NOMO-1 treated with DMSO at 0.1 percent for 48 hours (cell line): ENCODE measurements at regions not wholly inside any gene's neighbourhood (a gene's known extent, or its start where the extent isn't known, plus 50 kb on each side); places are given as distances from the start of the nearest gene placed in this dataset.
A peak's percentile ranks its signal among the peaks of the same experiment; 100 is the strongest.

Experiments used
- DNase-seq: peaks from one replicate; lab custom pipeline; 2025; ENCODE audit not compliant: unreplicated experiment; lab: John Stamatoyannopoulos, UW

DNA sequence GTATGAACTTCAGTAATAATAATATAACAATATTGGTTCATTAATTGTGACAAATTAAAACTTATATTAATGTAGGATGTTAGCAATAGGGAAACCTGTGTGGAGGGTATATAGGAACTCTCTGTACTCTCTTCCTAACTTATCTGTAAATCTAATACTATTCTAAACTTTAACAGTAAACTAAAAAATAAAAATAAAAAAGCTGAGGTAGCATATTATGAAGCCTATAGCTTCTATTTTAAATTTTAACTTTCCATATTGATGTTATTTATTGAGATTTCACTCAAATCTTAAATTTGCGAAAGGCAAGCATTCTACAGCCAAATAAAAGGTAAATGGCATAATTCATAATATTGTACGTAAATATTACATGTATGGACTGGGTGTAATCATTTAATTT, 326.4 kb downstream of the MEI4 start:
- no peak for DNase-seq

DNA sequence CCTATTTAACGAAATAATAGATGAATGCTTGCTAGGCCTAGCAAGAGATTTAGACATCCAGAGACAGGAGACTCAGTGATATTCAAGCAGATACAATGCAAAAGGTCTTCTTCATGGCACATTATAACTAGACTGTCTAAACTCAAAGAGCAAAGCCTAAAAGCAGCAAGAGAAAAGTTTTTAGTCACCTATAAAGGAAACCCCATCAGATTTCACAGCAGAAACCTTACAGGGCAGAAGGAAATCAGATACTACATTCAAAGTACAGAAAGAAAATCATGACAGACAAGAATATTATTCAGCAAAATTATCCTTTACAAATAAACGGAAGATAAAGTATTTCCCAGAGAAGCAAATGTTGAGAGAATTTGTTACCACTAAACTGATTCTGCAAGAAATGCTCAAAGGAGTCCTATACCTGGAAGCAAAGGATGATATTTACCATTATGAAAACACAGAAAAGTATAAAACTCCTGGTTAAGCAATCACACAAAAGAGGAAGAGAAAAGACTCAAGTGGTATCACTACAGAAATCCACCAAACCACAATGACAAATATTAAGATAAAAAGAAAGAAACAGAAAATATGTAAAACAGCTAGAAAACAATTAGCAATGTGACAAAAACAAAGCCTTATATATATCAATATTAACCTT, 333.7 kb downstream of the MEI4 start:
- peak; percentile 5 for DNase-seq

DNA sequence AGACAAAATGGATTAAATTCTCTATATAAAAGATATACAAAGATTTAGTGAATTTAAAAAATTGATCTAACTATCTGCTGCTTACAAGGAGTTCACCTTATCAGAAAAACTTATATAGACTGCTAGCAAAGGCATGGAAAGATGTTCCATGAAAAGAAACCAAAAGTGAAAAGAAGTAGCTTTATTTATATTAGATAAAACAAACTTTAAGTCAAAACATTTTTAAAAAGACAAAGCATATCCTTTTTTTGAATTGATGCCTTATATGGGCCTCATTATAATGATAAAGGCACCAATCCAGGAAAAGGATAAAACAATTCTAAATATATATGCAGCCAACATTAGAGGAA, 334.2 kb downstream of the MEI4 start:
- DNase-seq: no peak

DNA sequence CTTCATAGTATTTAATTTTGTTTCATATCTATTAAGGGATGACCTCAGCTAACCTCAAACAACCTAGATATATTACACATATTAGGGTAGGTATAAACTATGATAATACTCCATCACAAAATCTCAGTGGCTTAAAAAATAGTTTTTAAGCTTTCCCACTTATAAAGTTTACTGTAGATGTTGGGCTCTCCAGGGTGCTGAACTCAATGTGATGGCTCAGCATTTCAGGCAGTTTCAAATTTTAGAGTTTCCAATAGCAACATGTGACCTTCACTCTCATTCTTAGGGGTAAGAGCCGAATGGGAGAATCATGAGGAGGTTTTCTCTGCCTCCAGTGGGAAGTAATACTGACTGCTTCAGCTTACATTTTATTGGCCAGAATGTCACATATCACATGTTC, 357.3 kb downstream of the MEI4 start:
- DNase-seq: no peak

DNA sequence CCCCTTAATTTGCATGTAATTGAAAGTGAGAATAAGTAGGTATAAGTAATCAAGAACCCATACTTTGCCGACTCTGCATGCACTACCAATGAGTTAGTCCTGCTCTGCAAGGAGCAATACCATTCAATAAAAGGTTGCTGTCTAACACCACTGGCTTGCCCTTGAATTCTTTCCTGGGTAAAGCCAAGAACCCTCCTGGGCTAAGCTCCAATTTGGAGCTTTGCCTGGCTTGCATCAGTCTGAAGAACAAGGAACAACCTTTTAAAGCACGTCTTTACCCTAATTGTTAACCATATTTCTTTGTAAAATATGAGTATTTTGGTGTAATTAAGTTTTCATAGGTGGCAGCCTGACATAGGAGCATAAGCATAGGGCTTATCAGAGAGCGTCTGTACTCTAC, 367.7 kb downstream of the MEI4 start:
- DNase-seq: no peak

DNA sequence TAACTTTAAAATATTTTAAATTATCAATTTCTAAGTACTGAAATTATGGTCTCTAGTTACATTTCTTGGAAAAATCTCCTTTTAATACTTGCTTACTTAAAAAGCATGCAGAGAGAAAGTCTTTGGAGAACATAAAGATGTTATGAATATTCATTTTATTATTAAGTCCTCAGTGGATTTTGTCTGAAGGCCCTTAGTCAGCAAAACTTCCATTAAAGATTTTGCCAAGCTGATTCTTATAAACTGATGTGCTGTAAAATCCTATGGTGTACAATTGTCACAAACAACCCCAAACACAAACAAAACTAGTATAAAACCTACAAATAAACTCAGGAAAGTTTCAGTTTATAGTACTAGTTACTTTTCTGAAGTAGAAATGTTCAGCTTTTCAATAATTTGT, 372.7 kb downstream of the MEI4 start:
- no peak for DNase-seq

DNA sequence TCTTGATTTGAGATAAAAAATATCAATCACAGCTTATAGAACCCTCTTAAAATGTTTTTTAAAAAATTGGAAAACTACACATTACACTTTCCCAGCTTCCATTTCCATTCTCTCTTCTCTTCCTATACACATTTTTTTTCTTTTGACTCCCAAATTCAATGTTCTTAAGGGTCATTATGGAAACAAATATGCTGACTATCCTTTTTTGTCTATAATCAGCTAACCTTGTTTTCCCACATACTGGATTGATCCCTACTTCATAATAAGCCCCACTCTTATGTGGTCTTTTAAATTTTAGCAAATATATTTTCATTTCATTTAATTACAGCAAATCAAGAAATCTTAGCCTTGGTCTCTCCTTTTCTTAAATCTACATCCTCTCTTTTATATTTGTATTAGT, 378.4 kb downstream of the MEI4 start:
- no peak for DNase-seq

DNA sequence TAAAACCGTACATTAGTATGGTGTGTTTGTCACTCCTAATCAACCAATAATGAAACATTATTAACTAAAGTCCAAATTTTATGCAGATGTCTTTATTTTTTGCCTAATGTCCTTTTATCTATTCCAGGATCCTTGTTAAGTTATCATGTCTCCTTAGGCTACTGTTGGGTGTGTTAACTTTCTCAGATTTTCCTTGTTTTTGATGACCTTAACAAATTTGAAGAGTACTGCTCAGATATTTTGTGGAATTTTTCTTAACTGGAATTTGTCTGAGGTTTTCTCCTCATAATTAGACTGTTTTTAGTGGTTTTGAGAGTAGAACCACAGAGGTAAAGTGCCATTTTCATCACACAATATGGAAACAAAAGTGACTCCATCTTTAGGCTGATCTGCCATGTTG, 406.3 kb downstream of the MEI4 start:
- DNase-seq: no peak

DNA sequence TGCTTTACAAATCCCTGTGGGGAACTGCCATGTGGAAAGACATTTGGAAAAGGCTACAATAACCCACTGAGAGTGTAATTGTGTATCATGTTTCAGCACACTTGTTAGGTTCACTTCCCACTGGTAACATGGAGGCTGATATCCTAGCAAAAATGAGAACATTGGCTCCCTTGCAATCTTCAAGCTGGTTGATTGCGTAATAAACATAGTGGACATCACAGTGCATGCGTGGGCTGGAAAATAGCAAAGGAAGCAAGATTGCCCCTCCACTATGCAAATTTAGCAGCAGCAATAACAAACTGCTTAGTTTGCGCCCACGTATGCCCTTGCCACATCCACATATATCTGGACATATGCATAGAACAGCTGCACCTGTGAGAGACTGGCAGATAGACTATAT, 410.2 kb downstream of the MEI4 start:
- DNase-seq: no peak

DNA sequence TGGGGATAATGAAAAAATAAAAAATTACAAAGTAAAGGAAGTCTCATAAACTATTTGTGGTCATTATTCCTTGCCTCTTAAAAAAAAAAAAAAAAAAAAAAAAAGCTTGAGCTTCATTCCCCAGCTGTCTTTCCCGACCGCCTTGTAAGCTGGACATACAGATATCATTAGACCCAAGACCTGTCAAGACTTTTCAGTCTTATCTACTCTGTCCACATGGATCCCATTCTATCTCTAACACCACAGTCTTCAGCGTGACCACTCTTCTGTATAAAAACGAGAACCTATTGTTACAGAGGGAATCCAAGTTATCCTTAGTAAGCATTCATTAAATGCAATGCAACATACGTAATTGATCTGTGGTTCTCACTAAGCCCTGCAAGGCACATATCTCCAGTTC, 423.5 kb downstream of the MEI4 start:
- DNase-seq: no peak

DNA sequence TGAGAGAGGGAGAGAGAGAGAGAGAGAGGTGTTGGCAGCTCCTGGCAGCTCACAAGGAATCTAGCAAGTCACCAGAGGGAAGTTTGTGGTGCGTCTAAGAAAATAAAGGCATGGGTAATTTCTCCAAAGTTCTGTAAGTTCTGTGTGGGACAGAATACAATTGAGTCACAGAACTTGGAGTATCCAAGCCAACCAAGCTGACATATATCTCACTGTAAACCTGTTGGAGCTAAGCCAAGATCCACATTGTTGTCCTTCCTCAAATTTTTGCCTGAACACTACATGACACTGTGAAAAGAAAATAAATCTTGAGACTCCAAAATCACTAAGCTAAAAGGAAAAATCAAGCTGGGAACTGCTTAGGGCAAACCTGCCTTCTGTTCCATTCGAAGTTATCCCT, 436.7 kb downstream of the MEI4 start:
- DNase-seq: no peak

DNA sequence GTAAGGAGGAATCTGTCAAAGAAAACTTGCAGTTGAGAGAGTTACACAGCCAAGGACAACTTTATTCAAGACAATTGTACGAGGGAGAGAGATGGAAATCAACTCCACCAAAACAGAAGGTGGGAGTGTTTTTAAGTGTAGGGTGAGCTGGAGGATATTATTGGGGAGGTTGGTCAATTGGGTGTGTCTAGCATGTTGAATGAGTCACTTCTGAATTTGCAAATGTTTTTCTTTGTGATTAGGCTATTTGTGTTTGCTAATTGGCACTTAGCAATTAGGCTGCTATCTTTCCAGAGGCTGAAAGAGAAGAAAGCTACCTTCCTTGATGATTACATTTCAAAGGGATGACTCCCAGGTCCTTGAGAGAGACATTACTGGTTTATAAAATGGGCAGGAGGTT, 441.1 kb downstream of the MEI4 start:
- no peak for DNase-seq

DNA sequence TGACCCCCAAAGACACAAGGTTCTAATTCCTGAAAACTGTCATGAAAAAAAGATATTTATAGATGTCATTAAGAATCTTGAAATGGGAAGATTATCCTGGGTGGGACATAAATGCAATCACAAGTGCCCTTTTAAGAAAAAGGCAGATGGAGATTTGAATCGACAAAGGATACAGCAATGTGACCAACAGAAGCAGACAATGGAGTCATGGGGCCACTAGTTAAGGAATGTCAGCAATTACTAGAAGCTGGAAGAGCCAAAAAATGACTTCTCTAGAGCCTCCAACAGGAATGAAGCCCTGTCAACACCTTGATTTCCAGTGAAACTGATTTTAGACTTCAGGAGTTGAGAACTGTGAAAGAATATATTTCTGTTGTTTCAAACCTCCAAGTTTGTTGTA, 448.5 kb downstream of the MEI4 start:
- no peak for DNase-seq

DNA sequence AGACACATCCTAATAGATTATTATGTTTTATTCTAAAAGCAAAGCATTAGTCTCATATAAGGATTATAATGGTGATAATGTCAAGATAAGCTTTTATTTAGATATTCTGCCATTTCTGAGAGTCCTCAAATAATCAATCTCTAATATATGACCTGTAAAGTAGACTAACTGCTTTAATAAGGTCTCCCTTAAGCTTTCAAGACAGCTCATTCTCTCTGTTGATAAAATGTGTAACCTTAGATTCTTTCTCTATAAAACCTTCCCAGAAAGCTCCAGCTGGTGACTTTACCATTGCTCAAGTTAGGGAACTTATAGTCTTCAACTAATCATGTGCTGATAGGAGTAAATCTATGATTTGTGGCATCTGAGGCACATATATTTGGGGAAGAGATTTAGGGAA, 457.8 kb downstream of the MEI4 start:
- no peak for DNase-seq

DNA sequence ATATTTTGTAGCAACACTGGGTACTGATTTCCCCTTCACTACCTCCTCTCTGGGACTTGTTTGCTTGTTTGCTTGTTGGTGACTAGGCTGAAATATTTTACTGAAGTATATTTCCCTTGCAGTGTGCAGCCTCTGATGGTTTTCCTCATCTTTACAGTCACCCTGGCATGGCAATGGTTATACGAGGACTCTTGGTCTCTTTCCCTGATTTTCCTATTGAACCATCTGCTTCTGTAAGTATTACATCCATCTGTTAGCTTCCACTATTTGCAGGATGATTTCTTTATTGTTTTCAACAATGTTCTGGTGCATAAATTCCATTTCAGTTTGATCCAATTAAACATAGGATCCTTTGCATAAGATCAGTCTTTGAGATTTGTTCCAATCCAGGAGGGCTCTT, 465.1 kb downstream of the MEI4 start:
- no peak for DNase-seq

DNA sequence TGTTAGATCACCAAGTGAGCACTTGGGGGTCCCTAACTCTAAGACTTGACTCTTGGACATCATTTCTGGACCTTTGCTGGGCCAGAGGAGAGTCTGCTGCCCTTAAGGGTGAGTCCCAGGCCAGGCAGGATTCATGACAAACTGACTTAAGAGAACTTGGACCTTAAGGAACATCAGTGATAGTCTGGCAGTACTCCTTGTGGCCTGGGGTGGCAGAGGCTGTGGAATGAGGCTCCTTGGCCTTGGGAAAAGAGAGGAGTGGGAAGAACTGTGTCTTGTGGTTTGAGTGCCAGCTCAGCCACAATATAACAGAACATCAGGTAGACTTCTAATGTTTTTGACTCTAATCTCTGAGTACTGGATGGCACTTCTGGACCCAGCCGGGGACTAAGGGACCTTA, 478.7 kb downstream of the MEI4 start:
- no peak for DNase-seq

DNA sequence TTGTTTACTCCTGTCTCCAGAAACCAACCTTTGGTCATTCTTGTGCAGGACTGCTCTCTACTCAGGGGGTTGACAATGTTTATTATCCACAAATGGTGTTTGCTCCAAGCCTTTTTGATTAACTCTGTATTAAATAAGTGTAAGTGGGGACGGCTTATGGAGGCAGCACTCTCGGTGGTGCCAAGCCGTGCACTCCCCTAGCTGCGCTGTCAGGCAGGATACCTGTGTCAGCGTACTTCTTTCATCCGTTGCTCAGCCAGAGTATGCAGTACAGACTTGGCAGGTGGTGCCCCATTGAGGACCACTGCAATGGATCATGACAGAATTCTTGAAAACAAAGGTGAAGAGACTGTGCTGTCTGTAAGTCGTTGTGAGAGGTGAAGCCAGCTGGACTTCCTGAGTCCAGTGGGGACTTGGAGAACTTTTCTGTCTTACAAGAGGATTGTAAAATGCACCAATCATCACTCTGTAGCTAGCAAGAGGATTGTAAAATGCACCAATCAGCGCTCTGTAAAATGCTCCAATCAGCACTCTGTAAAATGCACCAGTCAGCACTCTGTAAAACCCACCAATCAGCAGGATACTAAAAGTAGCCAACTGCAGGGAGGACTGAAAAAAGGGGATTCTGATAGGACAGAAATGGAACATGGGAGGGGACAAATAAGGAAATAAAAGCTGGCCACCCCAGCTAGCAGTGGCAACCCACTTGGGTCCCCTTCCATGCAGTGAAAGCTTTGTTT, 480.0 kb downstream of the MEI4 start:
- no peak for DNase-seq

DNA sequence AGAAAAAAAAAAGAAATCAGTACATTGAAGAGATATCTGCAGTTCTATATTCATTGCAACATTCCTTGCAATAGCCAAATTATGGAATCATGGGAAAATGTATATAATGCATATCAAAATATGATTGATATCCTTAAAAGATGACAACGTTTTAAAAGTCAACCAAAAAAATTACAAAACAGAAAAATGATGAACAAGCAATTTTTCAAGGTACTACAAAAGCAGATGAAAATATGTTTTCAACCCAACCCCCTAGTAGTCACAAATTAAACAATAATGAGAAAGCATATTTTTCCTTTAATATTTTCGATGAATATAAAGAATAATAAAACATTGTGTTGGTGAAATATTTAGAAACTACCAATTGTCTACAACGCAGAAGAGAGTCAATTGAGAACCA, 497.6 kb downstream of the MEI4 start:
- no peak for DNase-seq

DNA sequence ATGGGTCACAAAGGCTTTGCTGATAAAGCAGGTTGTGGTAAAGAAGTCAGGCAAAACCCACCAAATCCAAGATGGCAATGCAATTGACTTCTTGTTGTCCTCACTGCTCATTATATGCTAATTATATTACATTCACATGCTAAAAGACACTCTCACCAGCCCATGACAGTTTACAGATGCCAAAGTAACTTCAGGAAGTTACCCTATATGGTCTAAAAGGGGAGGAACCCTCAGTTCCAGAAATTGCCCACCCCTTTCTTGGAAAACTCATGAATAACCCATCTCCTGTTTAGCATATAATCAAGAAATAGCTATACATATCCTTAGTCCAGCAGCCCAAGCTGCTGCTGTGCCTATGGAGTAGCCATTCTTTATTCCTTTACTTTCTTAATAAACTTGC, 501.1 kb downstream of the MEI4 start:
- DNase-seq: no peak

DNA sequence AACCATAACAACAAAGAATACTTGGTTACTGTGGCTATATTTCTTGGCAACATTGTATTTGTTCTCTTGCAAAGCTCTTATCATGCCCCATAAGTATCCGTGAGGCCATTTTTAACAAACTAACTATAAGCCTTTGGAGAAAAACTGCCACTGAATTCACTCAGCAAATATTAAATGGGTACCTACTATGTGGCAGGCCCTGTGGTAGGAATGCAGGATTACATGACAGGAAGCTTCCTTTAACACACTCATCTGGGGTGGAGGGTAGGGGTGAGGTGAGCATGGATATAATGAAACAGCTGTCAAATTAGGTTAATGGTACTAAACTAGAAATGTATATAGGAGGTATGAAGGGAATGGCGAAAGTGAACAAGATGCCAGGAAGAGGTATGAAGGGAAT, 504.8 kb downstream of the MEI4 start:
- no peak for DNase-seq

DNA sequence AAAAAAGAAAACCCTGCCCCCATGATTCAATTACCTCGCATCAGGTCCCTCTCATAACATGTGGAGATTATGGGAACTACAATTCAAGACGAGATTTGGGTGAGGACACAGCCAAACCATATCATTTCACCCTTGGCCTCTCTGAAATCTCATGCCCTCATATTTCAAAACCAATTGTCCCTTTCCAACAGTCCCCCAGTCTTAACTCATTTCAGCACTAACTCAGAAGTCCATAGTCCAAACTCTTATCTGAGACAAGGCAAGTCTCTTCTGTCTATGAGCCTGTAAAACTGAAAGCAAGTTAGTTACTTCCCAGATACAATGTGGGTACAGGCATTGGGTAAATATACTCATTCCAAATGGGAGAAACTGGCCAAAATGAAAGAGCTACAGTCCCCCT, 536.1 kb downstream of the MEI4 start:
- no peak for DNase-seq

DNA sequence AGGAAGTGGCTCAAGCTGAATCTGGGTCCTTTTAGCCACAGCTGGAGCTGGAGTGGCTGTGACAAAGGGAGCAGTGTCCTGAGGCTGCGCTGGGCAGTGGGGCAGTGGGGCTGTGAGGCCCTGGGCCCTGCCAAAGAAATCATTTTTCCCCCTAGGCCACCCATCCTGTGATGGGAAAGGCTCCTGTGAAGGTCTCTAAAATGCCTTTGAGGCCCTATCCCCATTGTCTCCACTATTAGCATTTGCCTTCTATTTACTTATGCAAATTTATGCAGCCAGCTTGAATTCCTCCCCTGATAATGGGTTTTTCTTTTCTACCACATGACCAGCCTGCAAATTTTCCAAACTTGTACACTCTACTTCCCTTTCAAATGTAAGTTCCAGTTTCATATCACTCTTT, 539.2 kb downstream of the MEI4 start:
- no peak for DNase-seq

DNA sequence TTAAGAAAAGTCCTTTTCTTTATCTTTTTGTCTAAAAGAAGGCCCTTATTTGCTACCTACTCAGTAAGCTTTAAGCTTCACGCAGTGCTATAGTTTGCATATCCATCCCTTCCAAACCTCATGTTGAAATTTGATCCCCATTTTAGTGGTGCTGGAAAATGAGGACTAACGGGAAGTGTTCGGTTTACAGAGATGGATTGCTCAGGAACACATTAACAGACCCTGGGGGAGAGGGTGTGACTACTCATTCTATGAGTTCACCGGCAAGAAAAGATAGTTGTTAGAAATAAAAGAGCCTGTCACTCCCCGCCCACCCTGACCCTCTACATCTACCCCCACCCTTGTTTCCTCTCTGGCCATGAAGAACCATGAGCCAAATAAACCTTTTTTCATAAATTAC, 546.2 kb downstream of the MEI4 start:
- DNase-seq: no peak
